ENCODE measurements at regions not wholly inside any gene's neighbourhood (a gene's known extent, or its start where the extent isn't known, plus 50 kb on each side); places are given as distances from the start of the nearest gene placed in this dataset.

DNA sequence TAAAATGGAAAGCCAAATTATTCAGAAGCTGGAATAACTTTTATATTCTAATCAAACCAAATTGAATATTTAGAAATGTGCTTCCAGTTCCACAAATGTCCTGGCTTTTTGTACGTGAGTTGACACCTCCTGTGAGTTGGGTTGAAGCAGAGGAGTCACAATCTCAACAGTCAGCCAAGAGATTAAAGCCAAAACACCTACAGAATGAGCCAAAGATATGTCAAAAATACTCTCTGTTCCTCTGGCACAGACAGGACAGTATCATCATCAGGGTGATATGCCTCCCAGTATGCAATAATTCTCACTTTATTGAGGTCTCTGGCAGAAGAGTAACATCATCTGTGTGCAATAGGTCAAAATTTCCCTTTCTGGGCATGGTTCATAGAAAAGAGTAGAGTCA, 914.3 kb upstream of the AMELY start:
- no peaks in the 10 kb centered on the region for H3K4me1 ChIP-seq (ENCODE audit: low read depth)
- H3K27me3 ChIP-seq: no peaks in the 10 kb centered on the region
- H3K4me3 ChIP-seq: no peak overlapping the region
- DNase-seq (ENCODE audit: low read depth in 1 of 2, low spot score in 1 of 2): no peak
- no peaks in the 10 kb centered on the region for H3K9me3 ChIP-seq (ENCODE audit: low read depth)
- no peaks in the 10 kb centered on the region for H3K36me3 ChIP-seq
- TF ChIP-seq, protein P1, sequence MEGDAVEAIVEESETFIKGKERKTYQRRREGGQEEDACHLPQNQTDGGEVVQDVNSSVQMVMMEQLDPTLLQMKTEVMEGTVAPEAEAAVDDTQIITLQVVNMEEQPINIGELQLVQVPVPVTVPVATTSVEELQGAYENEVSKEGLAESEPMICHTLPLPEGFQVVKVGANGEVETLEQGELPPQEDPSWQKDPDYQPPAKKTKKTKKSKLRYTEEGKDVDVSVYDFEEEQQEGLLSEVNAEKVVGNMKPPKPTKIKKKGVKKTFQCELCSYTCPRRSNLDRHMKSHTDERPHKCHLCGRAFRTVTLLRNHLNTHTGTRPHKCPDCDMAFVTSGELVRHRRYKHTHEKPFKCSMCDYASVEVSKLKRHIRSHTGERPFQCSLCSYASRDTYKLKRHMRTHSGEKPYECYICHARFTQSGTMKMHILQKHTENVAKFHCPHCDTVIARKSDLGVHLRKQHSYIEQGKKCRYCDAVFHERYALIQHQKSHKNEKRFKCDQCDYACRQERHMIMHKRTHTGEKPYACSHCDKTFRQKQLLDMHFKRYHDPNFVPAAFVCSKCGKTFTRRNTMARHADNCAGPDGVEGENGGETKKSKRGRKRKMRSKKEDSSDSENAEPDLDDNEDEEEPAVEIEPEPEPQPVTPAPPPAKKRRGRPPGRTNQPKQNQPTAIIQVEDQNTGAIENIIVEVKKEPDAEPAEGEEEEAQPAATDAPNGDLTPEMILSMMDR (IDR thresholded peaks at IDR 0.05; ENCODE audit: low read depth, low read length): no peak
- no peak overlapping the region for H3K27ac ChIP-seq

DNA sequence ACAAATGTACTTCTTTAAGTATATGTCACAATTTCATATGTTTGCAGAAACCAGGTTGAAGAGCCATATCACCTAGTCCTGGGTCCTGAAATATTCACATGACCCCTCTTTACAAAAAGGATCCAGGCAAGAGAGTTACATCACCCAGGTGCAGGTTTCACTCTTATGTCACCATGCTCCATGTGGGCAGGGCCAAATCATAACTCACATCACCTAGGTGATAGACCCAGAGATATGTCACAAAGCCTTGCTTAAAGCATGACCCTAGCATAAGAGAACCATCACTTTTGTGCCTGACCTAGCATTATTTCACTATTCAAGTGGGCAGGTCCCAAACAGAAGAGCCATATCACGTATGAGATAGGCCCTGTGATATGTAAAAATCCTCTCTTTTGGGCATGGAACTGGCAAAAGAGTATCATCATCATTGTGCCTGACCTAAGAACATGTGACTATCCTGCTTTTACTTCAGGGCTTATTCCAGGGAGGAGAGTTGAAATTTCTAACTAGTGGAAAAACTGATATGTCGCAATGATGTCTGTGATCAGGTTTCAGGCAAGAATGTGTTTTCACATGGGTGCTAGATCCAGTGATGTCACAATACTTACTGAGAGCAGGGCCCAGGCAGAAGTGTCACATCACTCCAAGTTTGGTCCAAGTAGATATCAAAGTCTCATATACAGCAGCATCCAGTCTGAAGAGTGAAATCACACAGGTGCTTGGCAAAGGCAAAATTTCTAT, 909.9 kb upstream of the AMELY start:
- no peak overlapping the region for H3K4me3 ChIP-seq
- no peaks in the 10 kb centered on the region for H3K4me1 ChIP-seq (ENCODE audit: low read depth)
- no peaks in the 10 kb centered on the region for H3K9me3 ChIP-seq (ENCODE audit: low read depth)
- H3K36me3 ChIP-seq: no peaks in the 10 kb centered on the region
- H3K27me3 ChIP-seq: no peaks in the 10 kb centered on the region
- H3K27ac ChIP-seq: no peak overlapping the region
- TF ChIP-seq, protein P1 (IDR thresholded peaks at IDR 0.05; ENCODE audit: low read depth, low read length): no peak
- DNase-seq (ENCODE audit: low read depth in 1 of 2, low spot score in 1 of 2): peak in 1 of 2 donors; percentile 75

DNA sequence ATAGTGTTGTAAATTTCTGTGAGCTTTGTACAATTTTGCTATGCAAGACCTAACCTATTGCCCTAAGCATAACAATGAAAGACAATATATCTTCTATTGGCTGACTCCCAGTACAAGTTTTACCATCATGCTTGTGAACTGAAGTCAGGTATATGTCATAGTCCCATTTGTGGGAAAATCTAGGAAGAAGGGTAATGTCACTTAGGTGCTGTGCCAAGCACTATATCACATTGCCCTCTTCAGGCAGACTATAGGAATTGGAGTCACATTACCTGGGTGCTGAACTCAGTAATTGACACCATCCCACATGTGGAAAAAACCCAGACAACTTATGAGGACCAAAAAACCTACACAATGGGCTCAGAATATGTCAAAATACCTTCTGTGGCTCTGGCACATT, 907.4 kb upstream of the AMELY start:
- DNase-seq (ENCODE audit: low read depth in 1 of 2, low spot score in 1 of 2): peak in 1 of 2 donors; percentile 62
- no peaks in the 10 kb centered on the region for H3K27me3 ChIP-seq
- no peak overlapping the region for H3K27ac ChIP-seq
- no peaks in the 10 kb centered on the region for H3K4me1 ChIP-seq (ENCODE audit: low read depth)
- H3K4me3 ChIP-seq: no peak overlapping the region
- no peaks in the 10 kb centered on the region for H3K9me3 ChIP-seq (ENCODE audit: low read depth)
- no peaks in the 10 kb centered on the region for H3K36me3 ChIP-seq
- TF ChIP-seq, protein P1 (IDR thresholded peaks at IDR 0.05; ENCODE audit: low read depth, low read length): peak; percentile 47

DNA sequence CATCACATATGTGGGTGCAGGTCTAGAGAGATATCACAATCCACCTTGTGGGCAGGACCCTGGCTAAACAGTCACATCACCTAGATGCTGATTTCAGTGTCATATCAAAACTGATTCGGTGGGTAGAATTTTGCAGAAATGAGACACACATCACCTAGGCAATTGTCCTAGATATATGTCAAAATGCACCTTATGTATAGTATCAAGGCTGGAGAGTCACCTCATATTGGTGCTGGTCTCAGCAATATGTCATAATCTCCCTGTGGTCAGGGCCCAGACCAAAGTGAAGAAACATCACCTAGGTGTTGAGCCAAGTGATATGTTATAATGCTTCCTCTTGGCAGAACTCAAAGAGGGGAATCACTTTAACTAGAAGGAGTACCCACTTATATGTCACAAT, 905.0 kb upstream of the AMELY start:
- no peak for DNase-seq (ENCODE audit: low read depth in 1 of 2, low spot score in 1 of 2)
- H3K27ac ChIP-seq: no peak overlapping the region
- H3K9me3 ChIP-seq (ENCODE audit: low read depth): no peaks in the 10 kb centered on the region
- TF ChIP-seq, protein P1 (IDR thresholded peaks at IDR 0.05; ENCODE audit: low read depth, low read length): no peak
- H3K4me3 ChIP-seq: no peak overlapping the region
- no peaks in the 10 kb centered on the region for H3K27me3 ChIP-seq
- no peaks in the 10 kb centered on the region for H3K36me3 ChIP-seq
- no peaks in the 10 kb centered on the region for H3K4me1 ChIP-seq (ENCODE audit: low read depth)

DNA sequence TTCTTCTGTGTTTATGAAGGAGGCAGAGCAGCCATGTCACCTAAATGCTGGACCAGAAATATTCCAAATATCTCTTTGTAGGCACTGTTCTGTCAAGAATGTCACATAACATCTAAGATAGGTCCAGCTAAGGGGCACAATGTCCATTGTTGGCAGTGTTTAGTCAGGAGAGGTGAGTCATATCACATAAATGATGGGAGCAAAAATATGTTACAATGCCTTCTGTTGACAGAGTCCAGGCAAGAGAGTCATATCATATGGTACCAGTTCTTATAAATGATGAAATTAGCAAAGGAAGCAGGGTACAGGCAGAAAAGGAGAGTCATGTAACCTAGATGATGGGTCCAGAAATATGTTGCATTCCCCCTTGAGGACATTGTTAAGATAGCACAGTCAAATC, 904.4 kb upstream of the AMELY start:
- H3K27me3 ChIP-seq: no peaks in the 10 kb centered on the region
- no peak overlapping the region for H3K27ac ChIP-seq
- H3K9me3 ChIP-seq (ENCODE audit: low read depth): no peaks in the 10 kb centered on the region
- TF ChIP-seq, protein P1 (IDR thresholded peaks at IDR 0.05; ENCODE audit: low read depth, low read length): no peak
- no peak for DNase-seq (ENCODE audit: low read depth in 1 of 2, low spot score in 1 of 2)
- H3K36me3 ChIP-seq: no peaks in the 10 kb centered on the region
- H3K4me1 ChIP-seq (ENCODE audit: low read depth): no peaks in the 10 kb centered on the region
- no peak overlapping the region for H3K4me3 ChIP-seq

Measured in cardiac muscle cell (in vitro differentiated cells and primary cell).